HG02678 (cell line): ENCODE measurements at regions not wholly inside any gene's neighbourhood (a gene's known extent, or its start where the extent isn't known, plus 50 kb on each side); places are given as distances from the start of the nearest gene placed in this dataset.
"Not testable (repeated sequence)": the region's sequence is repeated elsewhere in the genome, so short reads cannot be mapped to it uniquely, and the experiment has no call there.

Experiments
- ATAC-seq: cut with Tn5 transposase; IDR thresholded peaks from one replicate; pipeline ENCODE4 v1.9.1; 2021; ENCODE audit warnings: mild to moderate bottlenecking, moderate library complexity; ENCODE audit not compliant: unreplicated experiment

DNA sequence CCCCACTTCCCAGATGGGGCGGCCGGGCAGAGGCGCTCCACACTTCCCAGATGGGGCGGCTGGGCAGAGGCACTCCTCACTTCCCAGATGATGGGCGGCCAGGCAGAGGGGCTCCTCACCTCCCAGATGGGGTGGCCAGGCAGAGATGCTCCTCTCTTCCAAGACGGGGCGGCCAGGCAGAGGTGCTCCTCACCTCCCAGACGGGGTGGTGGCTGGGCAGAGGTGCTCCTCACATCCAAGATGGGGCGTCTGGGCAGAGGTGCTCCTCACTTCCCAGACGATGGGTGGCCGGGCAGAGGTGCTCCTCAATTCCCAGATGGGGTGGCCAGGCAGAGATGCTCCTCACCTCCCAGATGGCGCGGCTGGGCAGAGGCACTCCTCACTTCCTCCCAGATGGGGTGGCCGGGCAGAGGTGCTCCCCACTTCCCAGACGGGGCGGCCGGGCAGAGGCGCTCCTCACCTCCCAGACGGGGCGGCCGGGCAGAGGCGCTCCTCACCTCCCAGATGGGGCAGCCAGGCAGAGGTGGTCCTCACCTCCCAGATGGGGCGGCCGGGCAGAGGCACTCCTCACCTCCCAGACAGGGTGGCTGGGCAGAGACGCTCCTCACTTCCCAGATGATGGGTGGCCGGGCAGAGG is 275.2 kb downstream of the LIPI start:
- not testable (repeated sequence) for ATAC-seq

DNA sequence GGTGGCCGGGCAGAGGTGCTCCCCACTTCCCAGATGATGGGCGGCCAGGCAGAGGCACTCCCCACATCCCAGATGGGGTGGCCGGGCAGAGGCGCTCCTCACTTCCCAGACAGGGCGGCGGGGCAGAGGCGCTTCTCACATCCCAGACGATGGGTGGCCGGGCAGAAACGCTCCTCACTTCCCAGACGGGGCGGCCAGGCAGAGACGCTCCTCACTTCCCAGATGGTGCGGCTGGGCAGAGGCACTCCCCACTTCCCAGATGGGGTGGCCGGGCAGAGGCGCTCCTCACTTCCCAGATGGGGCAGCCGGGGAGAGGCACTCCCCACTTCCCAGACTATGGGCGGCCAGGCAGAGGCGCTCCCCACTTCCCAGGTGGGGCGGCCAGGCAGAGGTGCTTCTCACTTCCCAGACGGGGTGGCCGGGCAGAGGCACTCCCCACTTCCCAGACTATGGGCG is 275.8 kb downstream of the LIPI start:
- ATAC-seq: not testable (repeated sequence)

DNA sequence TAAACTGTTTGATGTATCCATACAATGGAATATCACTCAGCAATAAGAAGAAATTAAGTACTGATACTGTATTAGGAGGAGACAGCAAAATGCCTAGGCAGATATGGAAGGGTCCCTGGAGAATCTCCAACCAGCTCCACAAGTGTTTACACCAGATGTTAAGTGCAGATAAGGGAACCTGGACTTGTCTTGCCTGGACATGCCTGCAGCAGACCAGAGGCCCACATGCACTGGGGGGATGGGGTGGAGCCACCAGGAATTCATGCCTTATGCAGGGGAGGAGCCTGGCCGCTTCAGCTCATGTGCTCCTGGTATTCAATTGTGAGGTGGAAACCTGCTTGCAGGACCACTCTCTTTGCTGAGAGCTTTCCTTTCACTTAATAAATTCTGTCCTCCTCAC is 287.6 kb downstream of the LIPI start:
- ATAC-seq: not testable (repeated sequence)

DNA sequence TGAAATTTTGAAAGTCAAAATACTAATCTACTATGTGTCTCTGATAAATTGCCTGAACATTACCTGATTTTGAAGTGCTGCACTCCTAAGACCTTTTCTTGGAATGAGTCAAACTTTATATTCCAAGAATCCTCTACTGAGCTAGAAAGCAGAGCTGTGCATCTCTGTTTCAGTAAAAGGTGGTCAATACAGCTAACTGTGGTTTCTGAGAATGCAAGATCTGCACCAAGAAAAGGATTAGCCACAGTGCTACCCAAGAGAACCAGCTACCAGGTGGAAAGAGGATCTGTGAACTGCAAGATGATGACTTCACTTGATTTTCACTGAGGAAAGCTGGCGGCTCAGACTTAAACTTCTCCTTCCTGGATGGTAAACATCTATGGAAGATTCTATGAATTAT is 289.3 kb downstream of the LIPI start:
- ATAC-seq: not testable (repeated sequence)

DNA sequence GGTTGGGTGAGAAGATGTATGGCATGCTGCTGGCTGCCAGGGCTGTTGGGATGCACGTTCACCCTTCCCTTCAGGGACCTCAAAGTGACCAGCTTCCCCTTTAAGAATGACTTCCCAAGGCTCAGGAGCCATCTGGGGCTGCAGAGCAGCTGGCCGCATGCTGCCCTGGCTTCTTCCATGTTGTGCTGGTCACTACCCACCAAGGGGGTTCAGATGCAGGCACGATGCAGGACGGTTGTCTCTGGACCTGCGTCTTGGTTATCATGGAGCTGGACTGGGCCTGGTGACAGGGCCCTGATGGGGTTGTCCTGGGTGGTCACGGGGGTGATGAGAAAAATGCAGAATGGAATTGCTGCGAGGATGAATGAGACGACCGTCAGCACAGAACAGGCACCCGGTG is 297.8 kb downstream of the POTED start:
- not testable (repeated sequence) for ATAC-seq

DNA sequence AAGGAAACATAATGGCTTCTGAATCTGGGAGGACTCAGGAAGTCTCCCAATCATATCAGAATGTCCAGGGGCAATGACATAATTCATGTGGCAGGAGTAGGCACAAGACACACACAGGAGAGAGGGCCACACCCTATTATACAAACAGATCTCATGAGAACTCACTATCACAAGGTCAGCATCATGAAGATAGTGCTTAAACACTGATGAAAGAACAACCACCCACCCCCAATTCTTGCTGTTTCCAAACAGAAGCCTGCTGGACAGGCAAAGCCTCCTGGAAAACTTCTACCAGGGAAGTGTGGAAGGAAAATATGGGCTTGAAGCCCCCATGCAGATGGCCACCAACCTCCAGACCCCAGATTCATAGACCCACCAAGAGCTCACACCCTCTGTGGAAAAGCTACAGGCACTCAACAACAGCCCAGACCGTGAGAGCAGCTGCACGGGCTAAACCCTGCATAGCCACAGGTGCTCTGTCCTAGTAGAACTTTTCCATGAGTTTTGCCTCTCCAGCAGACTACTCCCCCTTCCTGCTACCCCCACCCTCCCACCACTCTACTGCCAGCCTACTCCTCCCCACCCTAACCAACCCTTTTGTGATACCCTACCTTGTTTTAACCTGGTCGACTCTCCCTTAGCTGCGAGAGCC is 287.1 kb downstream of the POTED start:
- not testable (repeated sequence) for ATAC-seq

DNA sequence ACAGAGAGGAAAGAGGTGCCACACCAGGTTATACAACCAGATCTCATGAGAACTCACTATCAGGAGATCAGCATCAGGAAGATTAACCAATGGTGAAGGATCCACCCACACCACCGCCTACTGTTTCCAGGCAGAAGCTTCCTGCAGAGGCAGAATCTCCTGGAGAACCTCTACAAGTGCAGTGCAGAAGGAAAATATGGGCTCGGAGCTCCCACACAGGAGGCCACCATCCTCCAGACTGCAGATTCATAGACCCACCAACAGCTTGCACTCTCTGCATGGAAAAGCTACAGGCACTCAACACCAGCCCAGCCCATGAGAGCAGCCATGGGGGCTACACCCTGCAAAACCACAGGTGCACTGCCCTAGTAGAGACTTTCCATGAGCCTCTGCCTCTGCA is 284.0 kb downstream of the POTED start:
- not testable (repeated sequence) for ATAC-seq

DNA sequence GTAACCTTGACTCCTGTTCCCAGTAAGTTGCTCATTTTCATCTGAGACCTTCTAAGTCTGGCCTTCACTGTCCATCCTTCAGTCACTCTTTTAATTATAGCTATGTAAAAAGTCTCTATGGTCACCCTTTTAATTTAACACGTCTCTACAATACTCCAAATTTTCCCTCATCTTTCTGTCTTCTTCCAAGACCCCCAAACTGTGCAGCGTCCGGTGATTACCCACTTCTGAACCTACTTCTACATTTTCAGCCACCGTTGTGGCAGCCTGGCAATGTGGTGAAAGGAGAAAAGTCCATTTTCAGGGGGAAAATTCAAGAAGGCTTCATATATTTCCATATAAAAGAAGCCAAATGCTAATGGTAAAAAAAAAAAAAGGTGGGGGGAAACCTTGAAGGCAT is 283.4 kb downstream of the POTED start:
- ATAC-seq: not testable (repeated sequence)

DNA sequence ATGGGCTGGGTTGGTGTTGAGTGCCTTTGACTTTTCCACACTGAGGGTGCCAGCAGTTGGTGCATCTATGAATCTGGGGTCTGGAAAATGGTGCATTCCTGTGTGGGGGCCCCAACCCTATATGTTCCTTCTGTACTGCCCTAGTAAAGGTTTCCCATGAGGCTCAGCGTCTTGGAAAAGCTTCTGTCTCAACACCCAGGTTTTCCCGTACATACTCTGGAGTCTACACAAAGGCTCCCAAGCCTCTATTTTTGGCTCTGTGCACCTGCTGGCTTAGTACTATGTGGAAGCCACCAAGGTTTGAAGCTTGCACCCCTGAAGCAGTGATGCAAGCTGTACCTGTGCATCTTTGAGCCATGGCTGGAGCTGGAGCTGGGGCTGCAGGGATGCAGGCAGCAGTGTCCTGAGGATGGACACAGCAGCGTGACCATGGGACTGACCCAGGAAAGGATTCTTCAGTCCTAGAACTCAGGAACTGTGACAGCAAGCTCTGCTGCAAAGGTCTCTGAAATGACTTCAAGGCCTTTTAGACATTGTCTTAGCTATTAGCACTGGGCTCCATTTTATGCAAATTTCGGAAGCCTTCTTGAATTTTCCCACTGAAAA is 282.7 kb downstream of the POTED start:
- ATAC-seq: not testable (repeated sequence)

DNA sequence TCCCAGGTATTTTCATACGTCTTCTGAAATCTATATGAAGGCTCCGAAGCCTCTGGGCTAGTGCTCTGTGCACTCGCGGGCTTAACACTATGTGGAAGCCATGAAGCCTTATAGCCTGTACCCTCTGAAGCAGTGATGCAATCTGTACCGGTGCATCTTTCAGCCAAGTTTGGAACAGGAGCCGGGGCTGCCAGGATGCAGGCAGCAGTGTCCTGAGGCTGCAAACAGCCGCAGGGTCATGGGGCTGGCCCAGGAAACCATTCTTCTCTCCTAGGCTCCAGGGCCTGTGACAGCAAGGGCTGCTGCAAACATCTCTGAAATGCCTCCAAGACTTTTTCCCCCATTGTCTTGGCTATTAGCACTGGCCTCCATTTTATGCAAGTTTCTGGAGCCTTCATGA is 279.6 kb downstream of the POTED start:
- not testable (repeated sequence) for ATAC-seq

DNA sequence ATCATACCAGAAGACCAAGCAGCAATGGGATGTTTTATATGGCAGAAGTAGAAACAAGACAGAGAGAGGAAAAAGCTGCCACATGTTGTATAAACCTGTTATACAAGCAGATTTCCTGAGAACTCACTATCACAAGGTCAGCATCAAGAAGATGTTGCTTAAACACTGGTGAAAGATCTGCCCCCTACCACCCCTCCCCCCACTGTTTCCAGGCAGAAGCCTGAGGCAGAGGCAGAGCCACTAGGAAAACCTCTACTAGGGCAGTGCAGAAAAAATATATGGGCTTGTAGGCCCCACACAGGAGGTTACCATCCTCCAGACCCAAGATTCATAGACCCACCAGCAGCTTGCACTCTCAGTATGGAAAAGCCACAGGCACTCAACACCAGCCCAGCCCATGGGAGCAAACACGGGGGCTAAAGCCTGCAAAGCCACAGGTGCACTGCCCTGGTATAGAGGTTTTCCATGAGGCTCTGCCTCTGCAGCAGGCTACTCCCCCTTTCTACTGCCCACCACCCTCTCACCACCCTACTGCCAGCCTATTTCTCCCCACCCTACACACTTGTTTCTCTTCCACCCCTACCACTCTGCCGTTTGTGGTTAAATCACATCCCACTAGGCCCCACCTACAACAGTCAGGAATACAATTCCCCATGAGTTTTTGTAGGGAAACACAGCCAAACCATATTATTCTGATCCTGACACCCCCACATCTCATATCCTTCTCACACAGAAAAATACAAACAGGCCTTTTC is 274.2 kb downstream of the POTED start:
- not testable (repeated sequence) for ATAC-seq

DNA sequence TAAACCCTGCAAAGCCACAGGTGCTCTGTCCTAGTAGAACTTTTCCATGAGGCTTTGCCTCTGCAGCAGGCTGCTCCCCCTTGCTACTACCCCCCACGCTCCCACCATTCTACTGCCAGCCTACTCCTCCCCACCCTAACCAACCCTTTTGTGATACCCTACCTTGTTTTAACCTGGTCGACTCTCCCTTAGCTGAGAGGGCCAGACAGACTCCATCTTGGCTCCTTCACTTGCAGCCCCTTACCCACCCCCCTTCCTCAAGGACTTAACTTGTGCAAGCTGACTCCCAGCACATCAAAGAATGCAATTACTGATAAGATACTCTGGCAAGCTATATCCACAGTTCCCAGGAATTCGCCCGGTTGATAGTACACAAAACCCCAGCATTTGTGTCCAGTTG is 267.9 kb downstream of the POTED start:
- ATAC-seq: not testable (repeated sequence)

DNA sequence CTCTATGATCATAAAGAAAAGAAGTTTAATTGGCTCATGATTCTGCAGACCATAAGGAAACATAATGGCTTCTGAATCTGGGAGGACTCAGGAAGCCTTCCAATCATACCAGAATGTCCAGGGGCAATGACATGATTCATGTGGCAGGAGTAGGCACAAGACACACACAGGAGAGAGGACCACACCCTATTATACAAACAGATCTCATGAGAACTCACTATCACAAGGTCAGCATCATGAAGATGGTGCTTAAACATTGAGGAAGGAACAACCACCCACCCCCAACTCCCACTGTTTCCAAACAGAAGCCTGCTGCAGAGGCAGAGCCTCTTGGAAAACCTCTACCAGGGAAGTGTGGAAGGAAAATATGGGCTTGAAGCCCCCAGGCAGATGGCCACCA is 267.4 kb downstream of the POTED start:
- ATAC-seq: not testable (repeated sequence)

DNA sequence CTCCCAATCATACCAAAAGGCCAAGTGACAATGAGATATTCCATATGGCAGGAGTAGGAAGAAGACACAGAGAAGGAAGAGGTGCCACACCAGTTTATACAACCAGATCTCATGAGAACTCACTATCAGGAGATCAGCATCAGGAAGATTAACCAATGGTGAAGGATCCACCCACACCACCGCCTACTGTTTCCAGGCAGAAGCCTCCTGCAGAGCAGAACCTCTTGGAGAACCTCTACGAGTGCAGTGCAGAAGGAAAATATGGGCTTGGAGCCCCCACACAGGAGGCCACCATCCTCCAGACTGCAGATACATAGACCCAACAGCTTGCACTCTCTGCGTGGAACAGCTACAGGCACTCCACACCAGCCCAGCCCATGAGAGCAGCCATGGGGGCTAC is 264.4 kb downstream of the POTED start:
- not testable (repeated sequence) for ATAC-seq

DNA sequence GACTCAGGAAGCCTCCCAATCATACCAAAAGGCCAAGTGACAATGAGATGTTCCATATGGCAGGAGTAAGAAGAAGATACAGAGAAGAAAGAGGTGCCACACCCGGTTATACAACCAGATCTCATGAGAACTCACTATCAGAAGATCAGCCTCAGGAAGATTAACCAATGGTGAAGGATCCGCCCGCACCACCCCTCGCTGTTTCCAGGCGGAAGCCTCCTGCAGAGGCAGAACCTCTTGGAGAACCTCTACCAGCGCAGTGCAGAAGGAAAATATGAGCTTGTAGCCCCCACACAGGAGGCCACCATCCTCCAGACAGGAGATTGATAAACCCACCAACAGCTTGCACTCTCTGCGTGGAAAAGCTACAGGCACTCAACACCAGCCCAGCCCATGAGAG is 245.1 kb downstream of the POTED start:
- ATAC-seq: no peak

DNA sequence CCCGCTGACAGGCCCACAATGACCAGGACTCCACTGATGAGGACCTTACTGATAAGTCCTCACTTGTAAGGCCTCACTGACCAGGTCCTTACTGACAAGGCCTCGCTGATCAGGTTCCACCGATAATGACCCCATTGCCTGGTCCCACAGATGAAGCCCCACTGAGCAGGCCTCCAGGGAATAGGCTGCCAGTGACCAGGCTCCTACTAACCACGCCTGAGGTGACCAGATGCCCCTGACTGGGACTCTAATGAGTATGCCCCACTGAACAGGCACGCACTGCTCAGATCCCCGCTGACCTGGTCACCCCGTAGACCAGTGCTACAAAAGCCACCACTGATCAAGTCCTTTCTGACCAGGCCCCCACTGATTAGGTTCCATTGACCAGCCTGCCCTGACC is 241.2 kb downstream of the POTED start:
- ATAC-seq: not testable (repeated sequence)

DNA sequence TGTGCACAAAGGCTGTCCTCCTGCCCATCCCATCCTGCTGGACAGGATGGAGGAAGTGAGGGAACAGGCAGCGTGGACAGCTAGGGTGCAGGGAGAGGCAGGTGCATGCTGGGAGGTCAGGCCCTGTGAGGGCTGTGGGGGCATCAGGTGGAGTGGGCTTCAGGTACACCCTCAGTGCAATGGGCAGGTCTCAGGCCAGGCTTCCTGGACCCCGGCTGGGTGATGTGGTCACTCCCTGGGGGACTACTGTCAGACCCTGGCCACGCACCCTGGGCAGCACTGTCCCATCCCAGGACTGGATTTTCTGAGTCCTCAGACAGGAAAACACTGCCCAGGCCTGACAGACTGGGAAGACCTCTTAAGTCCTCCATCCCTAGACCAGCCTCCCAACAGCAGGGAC is 239.9 kb downstream of the POTED start:
- not testable (repeated sequence) for ATAC-seq

DNA sequence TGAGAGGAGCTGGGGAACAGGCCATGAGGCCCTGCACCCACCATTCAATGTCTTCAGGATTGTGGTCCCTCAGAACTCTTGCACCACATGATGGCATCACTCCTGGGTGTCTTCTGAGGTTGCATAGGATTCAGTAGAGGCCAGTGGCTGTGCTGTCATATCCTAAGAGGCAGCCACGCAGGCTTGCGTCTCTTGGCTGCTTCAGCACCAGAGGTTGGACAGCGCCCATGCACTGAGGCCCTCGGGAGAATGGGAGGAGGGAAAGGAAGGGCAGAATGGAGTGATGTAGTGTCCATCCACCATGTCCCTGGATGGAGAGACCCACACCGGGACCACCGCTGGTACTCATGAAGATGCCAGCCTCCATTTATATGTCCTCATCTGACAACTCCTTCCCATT is 237.1 kb downstream of the POTED start:
- ATAC-seq: not testable (repeated sequence)

DNA sequence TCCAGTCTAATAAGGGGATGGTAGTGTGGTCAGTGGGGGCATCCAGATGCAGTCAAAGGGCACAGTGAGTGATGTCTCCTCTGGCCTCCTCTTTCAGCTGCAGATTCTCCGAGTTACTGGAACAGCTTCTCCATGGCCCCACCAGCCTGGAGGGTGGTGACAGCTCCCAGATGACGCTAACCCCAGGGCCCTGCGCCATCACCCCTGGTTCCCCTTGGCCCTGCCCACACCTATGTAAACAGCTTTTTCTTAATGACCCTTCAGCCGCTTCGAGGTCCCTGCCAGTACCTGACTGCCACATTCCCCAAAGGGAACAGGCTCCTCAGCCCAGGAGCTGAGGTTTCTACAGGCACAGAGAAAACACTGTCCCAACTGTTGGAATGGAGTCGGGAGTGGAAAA is 235.0 kb downstream of the POTED start:
- not testable (repeated sequence) for ATAC-seq

DNA sequence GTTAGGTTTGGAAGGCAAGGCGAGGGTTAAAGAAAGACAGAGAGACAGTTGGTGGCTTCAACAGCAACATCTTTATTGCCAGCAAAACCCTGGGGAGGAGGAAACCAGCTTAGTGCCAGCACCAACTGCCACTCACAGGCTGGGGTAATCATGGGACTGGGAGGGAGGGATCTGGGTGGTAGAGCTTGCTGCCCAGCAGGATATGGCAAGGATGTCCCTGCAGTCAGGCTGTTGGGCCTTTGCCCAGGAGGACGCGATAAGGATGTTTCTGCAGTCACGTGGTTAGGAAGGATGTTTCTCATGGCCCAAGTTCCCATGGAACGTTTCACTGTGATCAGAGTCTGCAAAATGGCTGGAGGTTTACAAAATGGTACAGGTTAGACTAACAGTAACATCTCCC is 233.5 kb downstream of the POTED start:
- ATAC-seq: not testable (repeated sequence)

DNA sequence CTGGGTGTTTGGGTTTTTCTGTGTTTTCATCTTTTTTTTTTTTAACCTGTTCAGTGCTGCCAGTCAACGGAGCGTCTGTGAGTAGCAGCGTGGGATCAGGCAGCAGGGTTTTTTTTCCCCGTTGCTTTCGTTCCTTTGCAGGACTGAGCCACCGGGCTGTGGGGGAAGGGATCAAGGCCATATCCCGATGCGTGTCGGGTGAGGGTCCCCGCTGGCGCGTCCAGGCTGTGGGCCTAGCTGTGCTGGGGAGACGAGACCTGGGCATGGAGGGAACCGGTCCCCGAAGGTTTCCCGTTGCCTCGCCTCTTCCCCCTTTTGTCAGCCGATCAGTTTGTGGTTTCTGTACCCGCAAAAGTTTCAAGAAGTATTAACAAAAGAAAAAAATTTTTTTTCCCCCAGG is 218.1 kb downstream of the POTED start:
- ATAC-seq: not testable (repeated sequence)
